ENCODE measurements at regions not wholly inside any gene's neighbourhood (a gene's known extent, or its start where the extent isn't known, plus 50 kb on each side); places are given as distances from the start of the nearest gene placed in this dataset.

DNA sequence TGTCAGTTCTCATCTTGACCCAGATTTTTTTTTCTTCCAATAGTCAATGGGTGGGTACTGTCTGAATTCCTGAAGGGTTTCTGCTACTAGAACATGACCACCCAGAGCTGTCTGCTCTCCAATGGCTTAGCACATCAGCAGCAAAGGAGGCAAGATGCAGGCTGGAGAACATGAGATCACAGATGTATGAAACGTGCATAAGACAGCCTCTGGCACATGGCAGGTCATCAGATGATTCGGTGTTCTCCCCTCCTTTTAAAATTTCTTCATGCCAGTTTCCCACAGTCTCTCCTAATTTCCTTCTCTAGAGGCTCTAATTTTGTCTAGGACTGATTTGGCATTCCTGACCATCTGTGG lies 359.3 kb upstream of the TNP1 start:
- DNase-seq: no peak

DNA sequence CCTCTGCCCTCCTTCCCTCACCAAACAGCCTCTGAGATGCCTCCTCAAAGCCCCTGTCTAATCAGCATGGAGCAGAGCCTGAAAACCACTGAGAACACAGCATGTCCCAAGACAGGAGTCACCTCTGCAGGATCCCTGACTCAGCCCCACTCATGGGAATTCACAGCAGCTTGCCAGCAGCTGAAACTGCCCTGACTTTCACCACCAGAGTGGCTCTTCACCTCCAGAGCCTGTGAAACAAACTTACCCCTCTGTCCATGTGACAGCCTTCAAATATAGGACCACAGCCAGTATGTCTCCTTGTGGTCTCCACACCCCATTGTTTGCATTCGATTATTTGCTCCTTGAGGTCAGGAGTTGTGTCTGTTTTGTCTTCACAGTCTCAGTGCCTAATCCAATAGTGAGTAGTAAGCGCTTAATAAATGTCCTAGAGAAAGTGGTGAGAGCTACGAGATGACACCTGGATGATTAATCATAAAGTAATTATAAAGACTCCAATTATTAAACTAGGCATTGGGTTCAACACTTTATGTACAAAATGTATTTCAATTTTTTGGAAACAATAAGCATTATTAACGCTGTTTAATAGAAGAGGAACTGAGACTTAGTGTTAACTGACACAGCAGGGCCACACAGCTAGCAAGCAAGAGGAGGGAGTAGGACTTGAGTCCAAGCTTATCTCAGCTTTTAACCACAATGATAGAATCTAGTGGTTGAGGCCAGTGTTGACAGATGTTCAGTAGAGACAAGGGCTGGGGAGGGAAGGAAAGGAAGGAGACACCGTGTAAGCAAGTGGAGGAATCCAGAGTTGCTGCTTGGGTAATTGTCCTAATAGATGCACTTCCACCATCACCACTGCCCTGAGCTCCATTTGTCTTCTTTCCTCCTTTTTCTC lies 358.7 kb upstream of the TNP1 start:
- no peak for DNase-seq

DNA sequence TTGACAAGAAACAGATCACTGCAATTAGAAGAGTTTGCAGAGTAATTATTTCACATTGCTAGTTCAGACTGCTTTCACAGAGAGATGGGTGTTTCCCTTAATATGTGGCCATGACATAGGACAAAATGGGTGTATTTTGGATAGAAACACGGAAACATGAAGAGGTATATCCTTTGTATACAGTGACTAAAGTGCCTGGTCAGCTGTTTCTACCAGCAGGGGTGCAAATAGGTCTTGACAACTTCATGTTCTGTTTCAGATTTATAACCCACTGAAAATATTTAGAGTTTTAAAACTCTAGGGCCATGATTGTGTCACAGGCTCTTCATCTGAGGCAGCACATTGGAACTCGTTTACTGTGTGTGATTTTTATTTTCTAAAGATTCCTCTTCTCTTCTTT lies 357.1 kb upstream of the TNP1 start:
- DNase-seq: no peak

DNA sequence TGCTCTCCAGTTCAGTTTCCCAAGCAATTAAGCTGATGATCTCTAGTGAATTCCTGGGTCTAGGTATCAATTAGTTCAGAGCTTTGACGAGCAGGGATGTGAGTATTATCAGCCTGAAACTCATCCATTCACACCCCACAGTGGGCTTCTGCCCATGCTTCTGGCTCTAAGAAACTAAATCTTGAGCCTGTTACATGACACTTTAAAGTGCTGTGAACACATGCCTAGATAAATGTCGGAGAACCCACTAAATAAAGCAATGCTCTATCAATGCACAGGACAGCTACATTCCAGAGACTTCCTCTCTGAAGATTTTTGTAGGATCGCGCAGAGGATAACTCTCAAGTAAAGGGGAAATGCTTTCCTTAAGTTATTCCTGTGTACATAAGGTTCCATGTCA lies 356.5 kb upstream of the TNP1 start:
- DNase-seq: no peak

DNA sequence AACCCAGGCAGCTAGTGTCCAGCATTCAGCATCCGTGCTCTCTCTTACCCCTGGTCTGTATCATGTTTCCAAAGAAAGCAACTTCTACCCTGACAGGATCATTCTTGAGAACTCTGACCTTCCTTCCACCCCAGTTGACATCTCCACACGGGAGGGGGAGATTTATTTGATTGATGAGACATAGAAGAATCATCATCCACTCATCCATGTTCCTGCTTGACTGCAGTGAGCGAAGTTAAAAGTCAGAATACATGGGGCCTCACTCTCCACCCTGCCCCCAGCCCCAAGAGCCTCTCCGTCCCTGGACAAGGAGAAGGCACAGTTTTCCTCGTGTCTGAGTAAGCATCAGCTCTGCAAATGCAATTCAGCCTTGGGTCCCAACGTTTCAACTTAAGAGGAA lies 356.0 kb upstream of the TNP1 start:
- DNase-seq: no peak

DNA sequence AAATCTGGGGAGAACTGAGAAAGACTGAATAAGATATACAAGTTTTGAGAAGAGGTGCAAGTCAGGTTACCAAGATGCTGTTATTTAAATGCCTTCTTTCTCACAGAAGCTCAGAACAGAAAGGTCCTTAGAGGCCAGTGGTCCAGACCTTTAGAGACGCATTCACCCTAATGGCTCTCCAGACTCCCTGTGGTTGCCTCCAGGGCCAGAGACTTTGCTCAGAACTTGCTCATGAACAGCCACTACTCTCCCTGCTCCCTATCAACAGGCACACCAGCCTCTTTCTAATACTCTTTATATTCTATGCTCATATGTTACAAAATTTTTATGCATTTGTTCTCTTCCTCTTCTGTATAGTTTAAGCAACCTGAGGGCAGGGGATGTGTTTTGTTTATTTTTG lies 349.0 kb upstream of the TNP1 start:
- DNase-seq: no peak

DNA sequence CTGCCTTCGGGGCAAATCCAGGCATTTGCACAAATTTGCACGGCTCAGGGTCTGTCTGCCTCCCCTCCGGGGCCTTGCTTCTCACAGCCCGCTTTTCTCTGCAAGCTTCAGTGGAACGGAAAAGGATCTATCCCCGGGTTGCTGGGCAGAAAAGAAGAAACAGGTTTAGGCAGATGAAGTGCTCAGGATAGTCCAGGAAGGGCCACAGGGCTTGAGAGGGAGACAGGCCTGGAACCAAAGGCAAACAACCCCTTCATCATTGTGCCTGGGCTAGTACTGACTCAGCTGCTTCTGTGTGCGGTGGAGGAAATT lies 347.8 kb upstream of the TNP1 start:
- DNase-seq: no peak

DNA sequence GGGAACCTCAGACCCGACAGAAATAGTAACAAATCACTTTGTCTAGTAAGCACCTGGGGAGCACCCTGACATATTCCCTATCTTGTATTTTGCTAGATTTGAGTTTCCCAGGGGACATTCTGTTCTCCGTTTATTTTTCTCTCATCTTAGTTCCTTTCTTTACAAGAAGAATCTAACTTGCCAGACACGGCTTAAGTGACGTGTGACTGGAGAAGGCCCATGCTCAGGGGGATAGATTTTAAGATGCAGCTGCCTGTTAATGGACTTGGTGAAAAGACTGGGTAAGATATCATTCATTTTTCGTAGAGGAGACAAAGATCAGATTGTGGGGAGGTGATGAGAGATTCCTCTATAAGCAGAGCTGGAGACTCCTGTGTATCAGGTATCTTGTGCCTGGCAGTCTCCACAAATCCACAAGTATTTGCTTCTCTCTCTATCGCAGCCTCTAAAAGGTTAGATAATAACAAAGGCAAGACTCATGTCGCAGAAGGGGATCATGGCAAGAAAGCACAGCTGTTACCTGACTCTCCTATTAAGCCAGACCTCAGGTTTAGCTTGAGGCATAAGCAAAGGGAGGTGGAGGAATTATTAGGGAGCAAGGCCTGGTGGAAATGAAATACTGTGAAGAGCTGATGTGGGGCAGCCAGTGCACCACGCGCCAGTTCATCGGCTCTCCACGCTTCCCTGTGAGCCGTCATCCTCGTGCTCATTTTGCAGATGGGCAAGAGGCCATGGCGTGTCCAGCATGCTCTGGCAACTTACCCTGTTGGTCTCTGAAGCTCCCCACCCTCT lies 347.2 kb upstream of the TNP1 start:
- no peak for DNase-seq

DNA sequence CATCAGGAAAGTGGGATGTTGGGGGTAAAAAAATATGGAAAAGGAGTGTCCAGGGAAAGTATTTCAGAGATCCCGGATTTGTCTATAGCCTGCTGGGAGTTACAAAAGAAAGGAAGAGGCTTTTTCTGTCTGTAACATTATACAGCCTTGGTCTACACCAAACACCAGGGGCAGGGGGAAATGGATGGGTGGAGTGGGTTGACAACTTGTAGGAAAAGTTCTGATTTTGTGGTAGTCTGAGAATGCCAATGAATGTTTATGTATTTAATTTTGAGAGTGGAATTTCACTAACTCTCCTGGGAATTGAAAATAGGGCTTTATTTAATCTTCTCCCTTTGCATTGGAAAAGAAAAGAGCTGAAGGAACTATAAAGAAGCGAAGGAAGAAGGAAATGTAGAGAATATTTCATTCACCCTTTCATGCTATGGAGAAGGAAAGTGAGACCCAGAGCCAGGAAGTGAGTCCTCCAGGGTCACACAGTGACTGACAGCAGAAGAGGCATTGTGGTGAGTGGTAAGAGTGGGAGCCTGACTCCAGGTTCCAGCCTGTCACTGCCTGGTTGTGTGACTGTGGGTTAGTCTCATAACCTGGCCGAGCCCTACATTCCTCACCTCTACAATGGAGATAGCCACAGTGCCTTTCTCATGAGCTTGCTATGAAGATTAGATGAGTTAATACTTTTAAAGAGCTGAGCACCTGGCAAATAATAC lies 346.3 kb upstream of the TNP1 start:
- DNase-seq: no peak

DNA sequence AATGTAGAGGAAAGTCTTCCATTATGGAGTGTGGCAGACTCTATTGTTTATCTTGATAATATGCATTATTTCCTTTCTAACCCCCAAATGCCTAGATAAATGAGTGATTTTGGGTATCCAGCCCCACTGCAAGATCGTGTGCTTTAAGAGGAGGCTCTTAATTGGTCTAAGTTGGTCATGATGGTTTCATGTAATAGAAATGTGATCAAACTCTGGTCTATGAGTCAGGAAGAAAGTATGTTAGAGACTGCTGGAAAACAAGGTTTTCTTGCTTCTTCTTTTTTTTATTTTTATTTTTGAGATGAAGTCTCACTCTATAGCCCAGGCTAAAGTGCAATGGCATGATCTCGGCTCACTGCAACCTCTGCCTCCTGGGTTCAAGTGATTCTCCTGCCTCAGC lies 344.5 kb upstream of the TNP1 start:
- no peak for DNase-seq

DNA sequence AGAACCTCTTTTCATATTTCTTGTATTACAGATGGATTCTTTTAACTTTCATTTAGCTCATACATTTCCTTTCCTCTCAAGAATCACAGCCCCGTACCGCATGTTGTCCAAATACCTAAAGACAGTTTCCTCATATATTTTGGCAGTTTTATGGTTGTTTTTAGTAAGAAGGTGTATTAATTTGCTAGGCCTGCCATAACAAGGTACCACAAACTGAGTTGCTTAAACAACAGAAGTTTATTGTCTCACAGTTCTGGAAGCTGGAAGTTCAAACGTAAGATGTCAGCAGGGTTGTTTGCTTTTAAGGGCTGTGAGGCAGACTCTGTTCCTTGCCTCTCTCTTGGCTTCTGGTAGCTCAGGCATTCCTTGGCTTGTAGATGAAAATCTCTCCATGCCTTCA lies 343.2 kb upstream of the TNP1 start:
- no peak for DNase-seq

DNA sequence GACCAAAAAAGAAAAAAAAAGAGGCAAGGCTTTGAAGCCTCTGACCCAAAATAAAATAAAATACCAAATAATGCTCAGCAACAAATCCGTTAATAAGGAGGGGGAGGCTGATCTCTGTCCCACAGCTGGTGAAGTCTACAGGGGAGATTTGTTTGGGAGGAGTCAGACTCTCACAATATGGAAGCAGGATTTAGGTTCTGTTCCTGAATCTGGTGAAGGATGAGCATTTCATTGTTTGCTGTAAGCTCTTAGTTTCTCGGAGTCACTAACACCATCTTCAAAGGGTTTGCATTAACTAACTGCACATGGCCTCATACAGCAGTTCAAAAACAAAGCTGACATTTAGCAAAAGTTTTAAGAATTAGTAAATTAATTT lies 339.4 kb upstream of the TNP1 start:
- no peak for DNase-seq

DNA sequence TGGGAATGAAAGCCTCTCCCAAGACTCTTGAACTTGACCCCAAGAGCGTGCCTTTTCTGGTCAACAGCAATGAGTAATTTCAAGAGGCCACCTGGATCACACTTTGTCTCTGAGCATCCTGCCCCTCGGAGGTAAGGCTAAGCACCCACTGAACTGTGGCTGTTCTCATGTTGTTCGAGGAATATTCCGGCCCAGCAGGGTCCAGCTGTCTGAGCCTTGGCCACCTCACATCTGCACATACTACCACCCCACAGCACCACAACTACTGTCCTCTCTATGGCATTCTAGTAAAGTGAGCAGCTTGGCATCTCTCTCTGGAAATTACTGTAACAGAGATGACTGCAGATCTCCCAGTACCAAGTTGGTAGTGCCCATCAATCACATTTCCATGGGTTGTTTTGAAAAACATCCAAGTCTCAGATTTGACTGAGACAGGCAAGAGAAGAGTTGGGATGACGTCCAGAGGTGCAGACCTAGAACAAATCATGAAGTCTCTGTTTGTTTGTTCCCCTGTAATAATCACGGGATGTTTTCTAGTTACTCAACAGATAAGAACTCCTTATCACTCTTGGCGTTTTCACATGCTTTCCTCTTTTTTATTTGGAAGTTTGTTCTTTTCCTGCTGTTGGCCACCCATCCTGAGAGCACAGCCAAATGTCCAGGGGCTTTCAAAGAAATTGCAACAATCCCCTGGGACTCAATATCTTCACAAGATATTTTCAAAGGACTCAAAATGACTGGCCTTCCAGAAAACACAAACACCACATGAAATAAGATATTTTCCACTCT lies 336.0 kb upstream of the TNP1 start:
- no peak for DNase-seq

DNA sequence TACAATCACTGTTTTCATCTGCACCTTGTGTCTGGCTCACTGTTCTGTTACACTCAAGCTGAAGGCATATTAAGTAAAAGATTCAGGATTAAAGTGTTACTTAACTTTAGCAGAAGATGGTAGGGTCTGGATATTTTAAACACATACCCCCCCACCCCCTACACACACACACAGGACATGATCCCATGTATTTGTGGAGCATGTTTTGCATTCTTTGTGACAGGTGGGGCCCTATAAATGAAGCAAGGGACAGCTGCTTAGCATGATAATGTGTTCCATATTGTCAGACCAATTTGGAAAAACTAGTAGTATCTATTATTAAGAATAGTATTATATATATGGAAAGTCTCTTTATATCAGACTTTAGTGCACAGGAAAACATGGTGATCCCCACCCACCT lies 335.2 kb upstream of the TNP1 start:
- DNase-seq: no peak

DNA sequence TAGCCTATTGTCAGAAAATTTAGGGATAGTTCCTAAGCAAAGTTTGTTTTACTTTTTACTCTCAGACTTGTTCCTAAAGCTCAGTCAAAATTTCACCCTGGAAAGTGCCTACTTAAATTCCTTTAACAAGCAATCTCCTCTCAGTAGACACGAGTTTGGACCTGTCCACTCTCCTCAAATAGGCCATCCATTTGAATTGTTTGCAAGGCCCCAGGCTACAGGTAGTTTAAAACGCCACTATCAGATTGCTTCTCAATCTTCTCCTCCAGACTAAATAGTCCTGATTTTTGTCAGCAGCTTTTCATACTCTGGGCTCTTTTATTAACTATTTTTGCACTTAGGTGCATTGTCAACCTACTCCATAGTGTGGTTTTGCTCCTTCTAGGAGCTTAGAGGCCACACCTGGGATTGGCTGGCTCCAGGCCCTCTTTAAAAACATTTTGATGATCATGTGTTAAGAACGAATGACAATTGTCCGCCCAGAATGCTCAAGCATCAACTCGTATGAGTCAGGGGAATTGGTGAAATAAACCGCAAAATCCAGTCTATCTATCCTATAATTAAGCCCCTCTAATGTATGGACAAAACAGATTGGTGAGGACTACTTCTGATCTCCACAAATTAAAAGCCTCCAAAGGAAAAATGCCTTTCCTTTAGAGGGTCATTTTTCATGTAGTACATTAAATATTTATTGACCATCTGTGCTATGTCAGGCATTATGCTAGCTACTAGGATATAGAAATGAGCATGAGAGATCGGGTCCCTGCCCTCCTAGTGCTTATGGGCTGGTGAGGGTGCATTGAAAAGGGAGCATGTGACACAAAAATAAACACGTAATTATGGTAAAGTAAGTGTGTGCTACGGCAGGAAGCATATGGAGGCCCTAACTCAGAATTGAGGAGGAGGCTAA lies 333.8 kb upstream of the TNP1 start:
- DNase-seq: no peak

DNA sequence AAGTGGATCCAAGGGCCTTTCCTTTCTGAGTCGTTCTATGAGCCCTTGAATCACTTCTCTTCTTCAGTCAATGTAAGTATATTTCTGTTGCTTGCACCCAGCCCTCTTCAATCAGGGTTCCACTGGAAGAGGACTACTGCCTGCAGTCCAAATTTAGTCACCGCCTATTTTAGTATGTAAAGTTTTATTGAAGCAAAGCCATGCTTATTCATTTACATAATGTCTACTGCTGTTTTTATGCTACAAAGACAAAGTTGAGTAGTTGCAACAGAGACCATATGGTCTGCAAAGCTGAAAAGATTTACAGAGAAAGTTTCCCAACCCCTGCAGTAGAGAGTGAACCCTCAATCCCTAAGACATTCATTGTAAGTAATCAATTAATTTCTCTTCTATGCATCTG lies 332.5 kb upstream of the TNP1 start:
- DNase-seq: no peak

DNA sequence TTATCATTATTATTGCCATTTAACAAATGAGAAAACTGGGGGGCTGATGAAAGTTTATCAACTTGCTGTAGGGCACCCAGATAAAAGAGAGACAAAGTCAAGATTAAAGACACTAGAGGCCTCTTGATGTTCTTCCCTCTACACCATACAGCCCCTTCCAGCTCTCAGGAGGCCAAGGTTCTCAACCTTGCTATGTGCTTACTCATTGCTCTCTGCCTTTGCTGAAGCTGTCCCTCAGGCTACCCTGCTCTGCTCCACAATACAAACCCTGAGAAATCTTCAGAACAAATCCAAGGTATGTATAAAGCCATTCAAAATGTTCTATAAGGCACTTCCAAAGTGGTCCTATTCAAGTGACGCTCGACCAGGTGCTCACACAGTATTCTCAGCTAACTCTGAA lies 329.9 kb upstream of the TNP1 start:
- no peak for DNase-seq

DNA sequence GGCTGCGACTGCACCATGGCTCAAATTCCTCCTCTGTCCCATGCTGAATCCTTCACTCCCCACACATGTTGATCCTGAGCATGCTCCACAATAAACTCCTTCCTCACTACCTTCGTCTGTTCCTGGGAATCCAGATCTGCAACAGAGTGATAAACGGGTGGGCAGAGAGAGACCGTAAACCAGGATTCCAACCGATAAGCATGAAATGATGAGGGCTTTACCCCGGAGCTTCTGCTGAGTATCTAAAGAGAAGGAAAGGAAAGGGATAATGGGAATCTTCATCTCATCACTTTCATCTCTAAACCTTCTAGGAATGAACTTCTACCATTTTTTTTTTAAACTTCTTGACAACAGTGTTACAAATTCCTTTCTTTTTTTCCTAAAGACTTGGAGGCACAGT lies 329.3 kb upstream of the TNP1 start:
- no peak for DNase-seq

DNA sequence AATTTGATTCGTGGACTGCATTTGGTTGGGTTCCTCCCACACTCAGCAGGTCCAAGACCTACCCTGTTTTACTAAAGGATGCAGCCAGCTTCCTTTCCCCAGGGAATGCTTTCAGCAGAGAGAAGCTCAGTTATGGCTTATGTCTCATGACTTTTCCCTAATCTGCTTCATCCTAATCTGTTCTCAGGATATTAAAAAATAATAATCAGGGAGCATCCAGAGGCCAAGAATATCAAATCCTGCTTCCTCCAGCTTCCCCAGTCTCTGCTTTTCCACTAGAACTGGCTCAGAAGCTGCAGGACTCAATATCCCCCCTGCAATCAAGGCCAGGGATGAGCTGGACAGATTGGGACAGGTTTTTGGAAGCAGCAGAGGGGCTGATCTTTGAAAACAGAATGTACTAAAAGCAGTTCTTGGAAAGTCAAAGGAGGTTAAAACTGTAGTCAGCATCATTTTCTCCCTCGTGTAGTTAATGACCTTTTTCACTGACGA lies 326.9 kb upstream of the TNP1 start:
- no peak for DNase-seq

DNA sequence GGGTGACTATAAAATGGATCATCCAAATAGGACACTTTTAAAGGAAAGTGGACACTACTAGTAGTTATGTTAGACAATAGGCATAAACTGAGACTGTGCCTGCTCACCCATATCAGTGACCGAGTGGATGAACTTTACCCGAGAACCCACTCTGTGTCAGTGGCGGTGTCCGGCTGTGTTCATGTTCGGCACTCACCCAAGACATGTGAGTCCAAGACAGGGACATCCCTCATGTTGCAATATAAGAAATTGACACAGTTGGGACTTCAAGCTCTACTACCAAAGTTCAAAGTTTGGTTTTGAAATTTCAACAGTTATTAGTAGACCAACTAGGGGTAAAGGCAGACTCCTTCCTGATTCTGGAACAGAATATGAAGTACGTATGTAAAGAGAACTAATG lies 326.3 kb upstream of the TNP1 start:
- DNase-seq: no peak

DNA sequence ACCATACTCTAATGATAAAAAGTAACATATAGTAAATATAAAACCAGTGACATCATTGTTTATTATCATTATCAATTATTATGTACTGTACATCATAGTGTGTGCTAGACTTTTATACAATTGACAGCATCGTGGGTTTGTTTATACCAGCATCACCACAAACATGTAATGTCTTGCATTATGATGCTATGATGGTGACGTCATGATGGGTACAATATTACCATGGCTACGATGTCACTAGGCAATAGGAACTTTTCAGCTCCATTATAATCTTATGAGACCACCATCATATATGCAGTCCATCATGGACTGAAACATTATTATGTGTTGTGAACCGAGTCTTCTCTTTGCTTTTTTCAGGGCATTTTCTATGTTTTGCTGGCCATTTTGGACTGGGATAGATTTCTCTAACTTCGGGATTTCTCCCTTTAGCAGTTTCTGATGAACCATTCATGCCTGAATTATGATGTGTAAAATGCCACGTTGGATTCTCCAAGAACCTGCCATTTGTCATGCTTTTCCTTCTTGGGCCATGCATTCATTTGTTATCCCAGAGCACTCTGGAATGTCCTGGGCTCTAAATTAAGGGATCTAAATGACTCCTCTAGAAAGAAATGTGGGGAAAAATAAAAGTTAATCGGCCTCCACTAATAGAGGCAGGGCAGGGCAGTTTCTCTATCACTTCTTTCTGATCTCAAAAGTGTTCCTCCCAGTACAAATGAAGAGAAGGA lies 325.6 kb upstream of the TNP1 start:
- DNase-seq: no peak
